ENCODE measurements at regions not wholly inside any gene's neighbourhood (a gene's known extent, or its start where the extent isn't known, plus 50 kb on each side); places are given as distances from the start of the nearest gene placed in this dataset.

DNA sequence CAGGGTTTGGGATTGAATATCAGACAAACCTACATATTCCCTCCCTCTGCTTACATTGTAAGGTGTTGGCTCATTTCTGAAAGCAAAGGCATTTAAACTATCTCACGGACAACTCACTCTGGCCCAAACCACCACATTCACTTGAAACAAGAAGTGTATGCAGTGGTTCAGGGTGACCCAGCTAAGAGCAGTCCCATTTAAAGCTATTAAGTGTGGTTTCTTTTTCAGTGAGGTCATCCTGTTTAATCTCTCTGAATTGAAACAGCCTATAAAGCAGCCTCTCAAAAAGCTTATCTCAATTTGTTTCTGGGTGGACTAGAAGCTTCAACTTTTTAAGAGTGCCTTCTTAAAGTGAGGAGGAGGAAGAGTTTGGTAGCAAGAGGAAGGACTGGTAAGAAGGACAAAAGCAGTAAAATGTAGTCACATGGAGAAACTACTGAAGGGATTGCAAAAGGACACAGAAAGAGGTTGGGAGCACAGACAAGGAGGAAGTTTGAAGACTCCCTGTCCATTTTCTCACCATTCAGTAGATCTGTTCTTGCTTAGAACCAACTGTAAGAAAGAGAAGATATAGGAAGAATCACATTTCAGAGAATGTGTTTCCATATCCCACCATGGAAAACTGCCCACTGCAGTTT is 151.6 kb downstream of the TMCO5A start:
- DNase-seq = no peak
- intact Hi-C loops (cut with DNase I; ENCODE audit: low total_unique reads) = no loop called here
- Histone ChIP-seq H3K4me1 (peaks cover 0 to 3% (median 0%) of the 10 kb centered on the region in 4 donors), H3K4me3 (no peak overlapping the region), H3K27me3 (no peaks in the 10 kb centered on the region), H3K36me3 (no peaks in the 10 kb centered on the region), H3K9me3 (no peaks in the 10 kb centered on the region), H3K27ac (no peak overlapping the region)
- TF ChIP-seq, protein P1, sequence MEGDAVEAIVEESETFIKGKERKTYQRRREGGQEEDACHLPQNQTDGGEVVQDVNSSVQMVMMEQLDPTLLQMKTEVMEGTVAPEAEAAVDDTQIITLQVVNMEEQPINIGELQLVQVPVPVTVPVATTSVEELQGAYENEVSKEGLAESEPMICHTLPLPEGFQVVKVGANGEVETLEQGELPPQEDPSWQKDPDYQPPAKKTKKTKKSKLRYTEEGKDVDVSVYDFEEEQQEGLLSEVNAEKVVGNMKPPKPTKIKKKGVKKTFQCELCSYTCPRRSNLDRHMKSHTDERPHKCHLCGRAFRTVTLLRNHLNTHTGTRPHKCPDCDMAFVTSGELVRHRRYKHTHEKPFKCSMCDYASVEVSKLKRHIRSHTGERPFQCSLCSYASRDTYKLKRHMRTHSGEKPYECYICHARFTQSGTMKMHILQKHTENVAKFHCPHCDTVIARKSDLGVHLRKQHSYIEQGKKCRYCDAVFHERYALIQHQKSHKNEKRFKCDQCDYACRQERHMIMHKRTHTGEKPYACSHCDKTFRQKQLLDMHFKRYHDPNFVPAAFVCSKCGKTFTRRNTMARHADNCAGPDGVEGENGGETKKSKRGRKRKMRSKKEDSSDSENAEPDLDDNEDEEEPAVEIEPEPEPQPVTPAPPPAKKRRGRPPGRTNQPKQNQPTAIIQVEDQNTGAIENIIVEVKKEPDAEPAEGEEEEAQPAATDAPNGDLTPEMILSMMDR (IDR thresholded peaks at IDR 0.05) = no peak

DNA sequence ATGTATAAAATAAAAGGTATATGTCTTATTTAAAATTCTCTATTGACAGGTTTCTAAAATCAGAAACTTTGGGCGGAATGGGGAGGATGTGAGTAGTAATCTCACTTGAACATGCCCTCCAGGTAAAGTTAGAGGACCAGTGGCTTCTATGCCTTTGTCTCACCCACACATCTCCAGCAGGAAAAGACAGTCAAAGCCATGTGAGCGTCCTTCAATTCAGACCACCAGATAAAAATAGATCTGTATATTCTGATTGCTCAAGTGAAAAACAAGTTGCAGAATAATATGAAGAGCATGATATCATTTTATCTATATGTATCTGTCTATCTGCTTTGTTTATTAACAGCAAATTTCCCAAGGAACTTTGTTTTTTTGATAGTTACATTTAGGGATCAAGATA is 152.2 kb downstream of the TMCO5A start:
- no peak overlapping the region for H3K27ac ChIP-seq
- peaks cover 0 to 3% (median 0%) of the 10 kb centered on the region in 4 donors for H3K4me1 ChIP-seq
- no peaks in the 10 kb centered on the region for H3K27me3 ChIP-seq
- H3K4me3 ChIP-seq = no peak overlapping the region
- no peak for DNase-seq
- intact Hi-C loops (cut with DNase I; ENCODE audit: low total_unique reads) = no loop called here
- H3K36me3 ChIP-seq = no peaks in the 10 kb centered on the region
- H3K9me3 ChIP-seq = no peaks in the 10 kb centered on the region
- TF ChIP-seq, protein P1 (IDR thresholded peaks at IDR 0.05) = no peak

DNA sequence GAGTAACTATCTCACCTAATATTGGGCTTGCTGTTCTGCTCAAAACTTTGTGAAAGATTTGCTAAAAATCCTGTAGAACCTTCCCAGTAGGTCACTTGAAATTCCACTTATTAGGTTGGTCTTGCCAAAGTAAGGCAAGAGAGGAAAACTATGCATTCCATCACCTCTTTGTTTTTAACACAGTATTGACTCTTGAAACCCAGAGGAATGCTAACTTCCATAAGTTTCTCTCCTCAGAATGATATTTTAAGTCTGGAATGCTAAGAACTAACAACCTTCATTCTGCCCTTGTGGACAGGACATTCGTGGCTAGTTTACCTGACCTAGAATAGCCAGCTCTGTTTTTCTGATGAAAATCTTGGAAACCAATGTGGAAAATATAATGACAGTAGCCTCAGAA is 154.5 kb downstream of the TMCO5A start:
- TF ChIP-seq, protein P1 (IDR thresholded peaks at IDR 0.05) = no peak
- intact Hi-C loops (cut with DNase I; ENCODE audit: low total_unique reads) = no loop called here
- Histone ChIP-seq H3K9me3 (no peaks in the 10 kb centered on the region), H3K4me3 (no peak overlapping the region), H3K27ac (no peak overlapping the region), H3K36me3 (no peaks in the 10 kb centered on the region), H3K4me1 (peaks cover 0 to 3% (median 0%) of the 10 kb centered on the region in 4 donors), H3K27me3 (no peaks in the 10 kb centered on the region)
- no peak for DNase-seq

DNA sequence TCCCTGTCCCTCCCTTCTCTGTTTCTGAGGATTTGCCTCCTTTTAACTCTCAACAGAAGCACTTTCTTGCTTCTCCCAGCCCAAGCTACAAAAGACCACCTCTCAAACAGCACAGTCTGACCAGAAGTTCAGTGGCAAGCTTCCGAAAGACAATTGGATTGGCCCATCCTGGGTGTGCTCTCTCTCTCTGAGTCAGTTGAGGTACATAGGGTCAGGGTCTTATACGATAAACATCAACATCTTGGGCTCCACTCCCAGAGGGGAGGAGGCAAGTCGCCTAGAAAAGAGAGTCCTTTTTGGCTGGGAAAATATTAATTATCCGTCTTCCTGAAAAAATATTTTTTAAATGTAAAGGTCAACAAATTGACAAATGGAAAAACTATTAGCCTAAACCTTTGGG is 155.8 kb downstream of the TMCO5A start:
- H3K27ac ChIP-seq = no peak overlapping the region

DNA sequence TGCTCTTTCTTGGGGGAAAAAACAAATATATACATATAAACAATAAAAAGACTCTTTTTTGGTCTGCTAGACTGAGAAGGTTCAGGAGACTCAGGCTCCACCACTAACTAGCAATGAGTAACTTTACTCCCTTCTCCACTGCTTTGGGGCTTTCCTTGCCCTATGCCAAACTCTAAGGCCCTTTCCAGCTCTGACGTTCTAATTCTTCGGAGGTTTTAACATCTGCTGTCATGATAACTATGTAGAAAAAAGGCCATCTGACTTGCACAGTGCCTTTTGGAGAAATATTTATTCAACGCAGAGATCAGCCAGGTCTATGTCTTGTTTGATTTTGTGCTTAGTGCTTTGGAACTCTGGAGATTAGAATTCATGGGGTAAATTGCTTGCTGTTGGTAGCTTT is 156.2 kb downstream of the TMCO5A start:
- intact Hi-C loops (cut with DNase I; ENCODE audit: low total_unique reads) = no loop called here

More for the DNA sequence above, 155.8 kb downstream of the TMCO5A start:
- intact Hi-C loops (cut with DNase I; ENCODE audit: low total_unique reads) = no loop called here
- TF ChIP-seq, protein P1 (IDR thresholded peaks at IDR 0.05) = no peak
- Histone ChIP-seq H3K9me3 (no peaks in the 10 kb centered on the region), H3K4me3 (no peak overlapping the region), H3K4me1 (peaks cover 0 to 3% (median 0%) of the 10 kb centered on the region in 4 donors), H3K36me3 (no peaks in the 10 kb centered on the region), H3K27me3 (no peaks in the 10 kb centered on the region)
- DNase-seq = no peak

More for the DNA sequence above, 156.2 kb downstream of the TMCO5A start:
- TF ChIP-seq, protein P1 (IDR thresholded peaks at IDR 0.05) = no peak
- H3K4me1 ChIP-seq = peaks cover 0 to 2% (median 0%) of the 10 kb centered on the region in 4 donors
- H3K27me3 ChIP-seq = no peaks in the 10 kb centered on the region
- no peak overlapping the region for H3K4me3 ChIP-seq
- no peaks in the 10 kb centered on the region for H3K9me3 ChIP-seq
- no peaks in the 10 kb centered on the region for H3K36me3 ChIP-seq
- no peak for DNase-seq
- no peak overlapping the region for H3K27ac ChIP-seq
